Stimulated activated memory B cell treated with anti-CD40 and anti-IgM and Interleukin-4, amounts not matched to agents 10 μg/mL and 1 μg/mL and 100 μg/mL, for 72 hours (primary cell): ENCODE measurements at regions not wholly inside any gene's neighbourhood (a gene's known extent, or its start where the extent isn't known, plus 50 kb on each side); places are given as distances from the start of the nearest gene placed in this dataset.
A peak's percentile ranks its signal among the peaks of the same experiment; 100 is the strongest.
"Not testable (repeated sequence)": the region's sequence is repeated elsewhere in the genome, so short reads cannot be mapped to it uniquely, and the experiment has no call there.

Experiments
- ATAC-seq: fragments of 150-1000 bp; cut with Tn5 transposase; 2 replicates; pipeline ENCODE4 v1.10.0; 2021
- H3K27ac Mint-ChIP-seq: one replicate; pipeline ENCODE4 v1.8.0; 2022; ENCODE audit warnings: mild to moderate bottlenecking, mixed read lengths
- H3K27me3 Mint-ChIP-seq: one replicate; pipeline ENCODE4 v1.8.0; 2022; ENCODE audit warnings: mixed read lengths
- H3K36me3 Mint-ChIP-seq: one replicate; pipeline ENCODE4 v1.8.0; 2022; ENCODE audit warnings: mixed read lengths
- H3K4me1 Mint-ChIP-seq: one replicate; pipeline ENCODE4 v1.8.0; 2022; ENCODE audit warnings: mixed read lengths
- H3K4me3 Mint-ChIP-seq: one replicate; pipeline ENCODE4 v1.8.0; 2022; ENCODE audit warnings: mild to moderate bottlenecking, moderate library complexity, mixed read lengths
- H3K9me3 Mint-ChIP-seq: one replicate; pipeline ENCODE4 v1.8.0; 2022; ENCODE audit warnings: mixed read lengths

DNA sequence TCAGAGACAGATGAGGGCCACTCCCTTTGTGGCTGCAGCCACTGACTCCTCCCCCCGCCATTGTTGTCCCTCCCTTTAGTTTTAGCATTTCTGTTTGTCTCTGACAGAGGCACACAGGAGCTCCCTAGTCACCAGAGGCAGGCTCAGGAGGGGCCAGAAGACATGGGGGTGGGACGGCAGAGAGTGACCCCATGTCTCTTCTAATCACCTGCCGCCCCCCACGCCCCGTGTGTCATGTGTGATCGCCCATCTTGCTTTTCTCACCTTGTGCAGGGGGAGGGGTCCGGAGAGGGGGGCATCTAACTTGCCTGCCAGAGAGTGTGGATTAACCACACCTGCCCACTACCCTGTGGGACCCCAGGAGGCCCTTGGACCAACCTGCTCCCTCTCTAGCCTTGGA is 246.7 kb upstream of the TP53TG3C start:
- not testable (repeated sequence) for H3K36me3 Mint-ChIP-seq, H3K27ac Mint-ChIP-seq, H3K4me1 Mint-ChIP-seq, H3K4me3 Mint-ChIP-seq, ATAC-seq, H3K9me3 Mint-ChIP-seq, H3K27me3 Mint-ChIP-seq

DNA sequence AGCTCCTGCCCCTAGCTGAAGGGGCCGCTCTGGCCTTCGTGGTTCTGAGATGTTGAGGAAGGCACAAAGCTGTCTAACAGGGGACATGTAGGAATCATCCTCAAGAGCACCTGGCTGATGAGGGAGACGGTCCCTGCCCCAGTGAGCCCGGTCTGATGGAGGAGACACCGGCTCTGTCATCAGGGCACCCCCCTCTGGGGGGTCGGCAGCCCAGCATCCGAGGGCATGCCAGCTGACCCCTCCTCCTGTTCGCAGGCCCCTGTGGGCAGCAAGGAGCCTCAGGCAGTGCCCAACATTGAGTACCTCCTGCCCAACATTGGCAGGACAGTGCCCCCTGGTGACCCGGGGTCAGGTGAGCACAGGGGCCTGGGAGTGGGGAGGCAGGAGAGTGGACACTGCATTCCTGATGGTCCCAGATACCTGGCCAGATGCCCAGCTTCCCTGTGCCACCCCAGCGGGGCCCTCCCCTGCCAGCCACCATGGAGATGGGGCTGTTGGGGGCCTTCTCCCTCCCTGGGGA is 247.9 kb upstream of the TP53TG3C start:
- not testable (repeated sequence) for H3K27ac Mint-ChIP-seq, H3K4me3 Mint-ChIP-seq, H3K36me3 Mint-ChIP-seq, H3K4me1 Mint-ChIP-seq, H3K27me3 Mint-ChIP-seq, H3K9me3 Mint-ChIP-seq, ATAC-seq

DNA sequence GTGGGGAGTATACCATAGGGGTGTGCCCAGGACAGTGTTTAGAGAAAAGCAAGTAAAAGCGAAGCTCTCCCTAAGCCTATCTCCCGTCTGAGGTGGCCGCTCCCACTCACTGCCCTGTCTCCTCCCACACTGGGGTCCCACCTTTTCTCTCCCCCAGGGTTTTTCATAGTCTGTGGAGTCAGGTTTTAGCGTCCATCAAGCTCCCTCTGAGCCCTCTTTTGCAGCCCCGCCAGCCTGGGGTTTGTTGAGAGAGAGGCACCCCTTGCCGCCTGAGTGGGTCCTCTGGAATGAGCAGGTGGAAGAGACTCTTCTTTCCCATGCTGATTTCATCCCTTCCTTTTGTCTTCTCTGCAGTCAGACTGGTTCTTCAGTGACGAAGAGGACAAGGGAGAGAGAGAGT is 248.7 kb upstream of the TP53TG3C start:
- not testable (repeated sequence) for ATAC-seq

DNA sequence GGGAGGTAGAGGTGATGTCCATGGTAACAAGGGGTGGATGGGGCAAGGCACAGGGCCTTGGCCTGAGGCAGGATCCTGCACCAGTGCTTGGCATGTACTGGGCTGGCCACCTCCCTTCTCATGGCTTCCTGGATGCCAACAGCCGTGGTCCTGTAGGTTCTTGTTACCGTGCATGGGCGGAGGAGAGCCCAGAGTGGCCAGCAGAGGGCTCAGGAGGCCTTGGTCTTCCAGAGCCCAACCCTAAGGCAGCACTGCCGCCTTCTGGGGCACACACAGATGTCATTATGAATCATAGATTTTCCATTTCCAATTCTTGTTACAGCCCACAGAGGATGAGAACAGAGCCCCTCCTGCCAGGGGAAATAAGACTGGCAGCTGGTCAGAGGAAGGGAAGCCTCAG is 254.2 kb upstream of the TP53TG3C start:
- H3K9me3 Mint-ChIP-seq, H3K27ac Mint-ChIP-seq, H3K36me3 Mint-ChIP-seq, H3K27me3 Mint-ChIP-seq, H3K4me3 Mint-ChIP-seq, H3K4me1 Mint-ChIP-seq, ATAC-seq: not testable (repeated sequence)

More for the DNA sequence above, 248.7 kb upstream of the TP53TG3C start:
- H3K9me3 Mint-ChIP-seq, H3K4me3 Mint-ChIP-seq, H3K27me3 Mint-ChIP-seq, H3K27ac Mint-ChIP-seq, H3K4me1 Mint-ChIP-seq, H3K36me3 Mint-ChIP-seq: not testable (repeated sequence)

DNA sequence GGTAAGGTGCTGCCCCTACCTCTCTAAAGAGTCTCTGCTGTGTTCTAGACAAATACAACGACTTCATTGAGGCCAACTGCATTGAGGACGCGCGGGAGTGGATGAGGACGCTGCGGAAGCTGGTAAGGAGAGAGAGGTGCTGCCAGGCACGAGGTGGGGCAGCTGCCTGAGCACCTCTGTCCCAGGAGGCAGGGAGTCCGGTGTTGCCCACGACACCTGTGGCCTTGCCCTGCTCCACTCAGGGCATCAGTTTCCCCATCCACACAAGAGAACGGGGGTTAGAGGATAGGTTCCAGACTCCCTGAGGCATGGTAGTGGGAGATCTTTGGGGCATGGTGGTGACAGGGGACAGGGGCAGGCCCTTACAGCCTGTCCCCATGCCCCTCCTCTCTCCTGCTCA is 256.1 kb upstream of the TP53TG3C start:
- not testable (repeated sequence) for H3K27me3 Mint-ChIP-seq, H3K4me1 Mint-ChIP-seq, H3K36me3 Mint-ChIP-seq, H3K9me3 Mint-ChIP-seq, H3K27ac Mint-ChIP-seq, ATAC-seq, H3K4me3 Mint-ChIP-seq

DNA sequence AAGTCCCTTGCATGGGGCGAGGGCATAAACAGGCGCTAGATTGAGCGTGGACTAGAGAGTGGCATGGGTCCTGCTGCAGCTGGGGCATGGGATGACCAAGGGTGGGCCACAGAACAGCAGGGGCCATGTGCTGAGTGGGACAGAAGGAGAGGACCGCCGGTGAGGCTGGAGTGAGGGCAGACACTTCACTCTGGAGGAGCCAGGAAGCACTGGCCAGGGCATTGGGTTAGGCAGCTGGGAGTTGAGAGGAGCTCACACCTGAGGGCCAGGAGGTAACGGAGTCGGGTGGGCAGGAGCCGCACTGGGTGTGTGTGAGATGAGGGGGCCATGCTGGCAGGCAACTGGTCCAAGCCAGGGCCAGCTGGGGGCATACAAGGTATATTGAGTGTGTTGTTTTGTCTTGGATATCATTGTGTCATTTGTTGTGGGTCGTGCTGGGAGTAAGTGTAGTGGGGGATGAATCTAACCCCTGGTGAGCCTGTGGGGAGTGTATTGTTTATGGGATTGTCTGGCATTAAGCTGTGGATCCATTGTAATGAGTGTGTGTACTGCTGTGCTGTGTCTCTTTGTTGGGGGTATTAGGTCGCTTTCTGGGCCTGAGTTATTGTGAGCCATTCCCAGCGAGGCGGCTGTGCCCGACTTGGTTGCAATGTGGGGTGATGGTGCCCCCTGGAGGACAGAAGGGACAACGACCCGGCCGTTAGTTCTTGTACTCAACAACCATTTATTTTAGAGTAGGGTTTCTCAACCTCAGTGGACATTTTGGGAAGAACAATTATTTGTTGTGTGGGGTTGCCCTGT is 256.5 kb upstream of the TP53TG3 start:
- not testable (repeated sequence) for H3K27me3 Mint-ChIP-seq, H3K36me3 Mint-ChIP-seq, H3K4me1 Mint-ChIP-seq, H3K9me3 Mint-ChIP-seq, H3K4me3 Mint-ChIP-seq, H3K27ac Mint-ChIP-seq
- ATAC-seq, result peak; percentile 55

DNA sequence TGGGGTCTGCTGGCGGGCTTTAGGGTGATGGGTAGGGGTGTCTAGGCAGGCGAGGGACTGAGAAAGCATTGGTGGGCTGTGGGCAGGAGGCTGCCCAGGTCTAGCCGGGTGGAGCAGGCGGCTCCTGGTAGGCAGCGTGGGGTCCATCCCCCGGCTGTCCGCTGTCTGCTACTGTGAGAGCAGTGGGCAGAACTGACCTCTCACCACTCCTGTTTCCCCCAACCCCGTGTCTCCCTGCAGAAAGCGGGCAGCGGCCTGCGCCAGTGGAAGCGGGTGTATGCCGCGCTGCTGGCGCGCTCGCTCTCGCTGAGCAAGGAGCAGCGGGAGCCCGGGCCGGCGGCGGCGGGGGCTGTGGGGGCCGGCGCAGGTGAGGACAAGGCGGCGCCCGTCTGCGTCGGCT is 249.2 kb upstream of the TP53TG3 start:
- not testable (repeated sequence) for H3K9me3 Mint-ChIP-seq, H3K4me3 Mint-ChIP-seq, ATAC-seq, H3K36me3 Mint-ChIP-seq, H3K27me3 Mint-ChIP-seq, H3K4me1 Mint-ChIP-seq, H3K27ac Mint-ChIP-seq

DNA sequence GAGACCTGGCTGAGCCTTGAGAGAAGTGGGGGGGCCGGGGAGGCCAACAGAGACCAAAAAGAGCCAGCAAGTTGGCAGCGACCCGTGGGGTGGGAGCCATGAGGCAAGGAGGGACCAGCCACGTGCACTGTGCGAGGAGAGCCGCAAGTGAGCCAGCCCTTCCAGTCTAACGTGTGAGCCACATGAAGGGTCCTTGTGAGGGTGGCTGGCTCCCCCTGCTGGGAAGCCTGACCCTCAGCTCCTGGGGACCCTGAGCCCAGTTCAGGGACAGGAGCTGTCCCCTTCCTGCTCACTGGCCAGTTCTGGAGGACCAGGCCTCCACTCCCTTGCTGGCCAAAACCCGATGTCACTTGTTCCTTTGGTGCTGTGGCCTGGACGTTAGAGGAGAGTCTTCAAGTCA is 246.6 kb upstream of the TP53TG3 start:
- not testable (repeated sequence) for H3K4me1 Mint-ChIP-seq, H3K4me3 Mint-ChIP-seq, H3K27ac Mint-ChIP-seq

DNA sequence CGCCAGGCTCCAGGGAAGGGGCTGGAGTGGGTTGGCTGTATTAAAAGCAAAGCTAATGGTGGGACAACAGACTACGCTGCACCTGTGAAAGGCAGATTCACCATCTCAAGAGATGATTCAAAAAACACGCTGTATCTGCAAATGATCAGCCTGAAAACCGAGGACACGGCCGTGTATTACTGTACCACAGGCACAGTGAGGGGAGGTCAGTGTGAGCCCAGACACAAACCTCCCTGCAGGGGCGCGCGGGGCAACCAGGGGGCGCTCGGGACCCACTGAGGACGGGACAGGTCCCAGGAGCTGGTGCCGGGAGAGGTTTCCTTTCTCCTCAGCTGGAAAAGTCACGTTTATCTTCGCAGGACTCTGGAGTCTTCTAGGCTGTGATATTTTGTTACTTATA is 239.4 kb upstream of the TP53TG3 start:
- not testable (repeated sequence) for H3K36me3 Mint-ChIP-seq, H3K27ac Mint-ChIP-seq, H3K27me3 Mint-ChIP-seq, H3K9me3 Mint-ChIP-seq, H3K4me3 Mint-ChIP-seq, ATAC-seq, H3K4me1 Mint-ChIP-seq

More for the DNA sequence above, 246.6 kb upstream of the TP53TG3 start:
- H3K27me3 Mint-ChIP-seq, H3K36me3 Mint-ChIP-seq, H3K9me3 Mint-ChIP-seq, ATAC-seq: not testable (repeated sequence)

DNA sequence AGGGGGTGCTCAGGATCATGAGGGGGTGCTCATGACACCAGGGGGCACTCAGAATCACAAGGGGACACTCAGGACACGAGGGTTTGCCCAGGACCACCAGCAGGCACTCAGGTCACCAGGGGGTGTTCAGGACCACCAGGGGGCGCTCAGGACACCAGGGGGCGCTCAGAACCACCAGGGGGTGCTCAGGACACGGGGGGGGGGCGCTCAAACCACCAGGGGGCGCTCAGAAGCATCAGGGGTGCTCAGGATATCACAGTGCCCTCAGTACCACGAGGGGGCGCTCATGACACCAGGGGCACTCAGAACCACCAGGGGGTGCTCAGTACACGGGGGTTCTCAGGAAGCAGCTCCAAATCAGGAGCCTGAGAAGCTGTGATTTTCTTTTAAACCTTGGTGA is 221.8 kb upstream of the TP53TG3 start:
- not testable (repeated sequence) for H3K36me3 Mint-ChIP-seq, H3K4me1 Mint-ChIP-seq, ATAC-seq, H3K9me3 Mint-ChIP-seq, H3K27ac Mint-ChIP-seq, H3K4me3 Mint-ChIP-seq
- peaks cover 14% of the 10 kb centered on the region for H3K27me3 Mint-ChIP-seq

DNA sequence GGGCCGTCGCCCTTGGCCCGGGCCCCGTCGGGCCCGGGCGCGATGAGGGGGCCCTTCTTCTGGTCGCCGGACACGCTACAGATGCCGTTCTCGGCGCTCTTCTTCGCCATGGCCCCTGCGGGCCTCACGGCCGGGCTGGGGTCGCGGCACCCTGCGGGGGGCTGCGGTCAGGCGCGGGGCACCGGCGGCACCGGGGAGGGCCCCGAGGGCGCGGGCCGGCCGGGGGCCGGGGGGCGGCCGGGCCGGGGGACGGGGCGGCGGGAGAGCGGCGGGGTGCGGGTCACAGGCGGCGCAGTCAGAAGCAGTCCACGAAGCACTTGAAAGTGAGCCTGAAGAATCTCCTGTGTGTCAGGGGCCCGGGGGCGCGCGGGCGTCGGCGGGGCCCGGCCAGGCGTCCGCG is 209.4 kb upstream of the TP53TG3 start:
- not testable (repeated sequence) for H3K9me3 Mint-ChIP-seq, H3K4me3 Mint-ChIP-seq, H3K27me3 Mint-ChIP-seq, H3K27ac Mint-ChIP-seq, H3K4me1 Mint-ChIP-seq, H3K36me3 Mint-ChIP-seq
- ATAC-seq, result peak; percentile 54

DNA sequence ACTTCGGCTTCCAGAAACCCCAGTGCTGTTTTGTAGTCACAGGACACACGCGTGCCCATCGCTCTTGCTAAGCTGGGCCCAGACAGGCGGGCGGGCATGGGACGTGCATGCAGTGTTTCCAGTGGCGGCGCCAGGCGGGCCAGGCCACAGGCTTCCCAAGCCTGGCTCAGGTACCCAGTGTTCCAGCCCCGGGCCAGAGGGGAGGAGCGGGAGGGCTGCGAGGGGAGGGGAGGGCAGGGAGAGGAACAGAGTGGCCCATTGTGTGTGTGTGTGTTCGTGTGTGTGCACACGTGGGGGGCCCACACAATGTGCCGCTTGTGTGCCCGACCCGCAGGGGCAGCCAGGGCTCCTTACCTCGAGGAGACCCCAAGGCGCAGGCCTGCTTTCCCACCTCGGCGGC is 208.6 kb upstream of the TP53TG3 start:
- H3K4me1 Mint-ChIP-seq, H3K4me3 Mint-ChIP-seq, H3K36me3 Mint-ChIP-seq, H3K27ac Mint-ChIP-seq, ATAC-seq, H3K9me3 Mint-ChIP-seq, H3K27me3 Mint-ChIP-seq: not testable (repeated sequence)

DNA sequence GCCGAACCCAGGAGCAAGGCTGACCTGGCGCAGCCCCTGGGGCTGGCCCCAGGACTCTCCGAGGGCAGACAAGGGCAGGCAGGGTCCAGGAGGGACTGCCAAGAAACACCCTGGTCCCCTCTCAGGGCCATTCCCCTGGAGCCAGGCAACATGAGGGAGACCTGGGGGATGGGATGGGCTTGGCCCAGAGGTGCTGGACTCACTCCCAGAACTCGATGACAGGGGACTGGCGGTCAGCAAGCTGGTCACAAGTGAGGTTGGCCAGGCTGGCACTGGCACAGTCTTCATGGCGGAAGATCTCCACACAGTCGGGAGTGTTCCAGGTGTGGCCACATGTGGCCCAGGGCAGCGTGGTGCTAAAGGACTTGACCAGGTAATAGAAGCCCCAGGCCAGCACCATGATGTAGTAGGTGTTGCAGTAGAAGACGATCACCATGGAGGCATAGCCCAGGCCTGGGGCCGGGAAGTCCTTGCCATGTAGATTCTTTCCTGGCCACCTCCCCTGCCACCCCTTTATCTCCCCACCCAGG is 206.4 kb upstream of the TP53TG3 start:
- H3K36me3 Mint-ChIP-seq, H3K27me3 Mint-ChIP-seq, H3K27ac Mint-ChIP-seq, H3K4me3 Mint-ChIP-seq, H3K9me3 Mint-ChIP-seq, ATAC-seq, H3K4me1 Mint-ChIP-seq: not testable (repeated sequence)

DNA sequence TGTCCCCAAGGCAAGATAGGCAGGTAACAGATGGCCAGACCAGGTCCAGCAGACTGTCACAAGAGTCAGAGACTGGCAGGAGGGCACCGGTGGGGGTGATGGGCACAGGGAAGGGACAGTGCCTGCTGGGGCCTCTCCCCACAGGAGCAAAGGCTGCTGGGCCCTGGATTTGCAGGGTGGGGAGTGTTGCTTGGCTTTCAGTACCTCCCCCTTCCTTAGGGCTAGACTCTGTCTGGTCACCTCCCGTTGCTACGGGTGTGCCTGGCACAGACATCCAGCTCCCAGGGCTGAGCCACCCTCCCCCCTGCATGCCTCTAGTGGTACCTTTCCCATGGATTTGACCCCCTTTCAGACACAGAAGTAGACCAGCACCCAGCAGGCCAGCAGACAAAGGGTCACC is 205.7 kb upstream of the TP53TG3 start:
- H3K9me3 Mint-ChIP-seq, H3K4me3 Mint-ChIP-seq, ATAC-seq, H3K36me3 Mint-ChIP-seq, H3K4me1 Mint-ChIP-seq, H3K27me3 Mint-ChIP-seq, H3K27ac Mint-ChIP-seq: not testable (repeated sequence)

DNA sequence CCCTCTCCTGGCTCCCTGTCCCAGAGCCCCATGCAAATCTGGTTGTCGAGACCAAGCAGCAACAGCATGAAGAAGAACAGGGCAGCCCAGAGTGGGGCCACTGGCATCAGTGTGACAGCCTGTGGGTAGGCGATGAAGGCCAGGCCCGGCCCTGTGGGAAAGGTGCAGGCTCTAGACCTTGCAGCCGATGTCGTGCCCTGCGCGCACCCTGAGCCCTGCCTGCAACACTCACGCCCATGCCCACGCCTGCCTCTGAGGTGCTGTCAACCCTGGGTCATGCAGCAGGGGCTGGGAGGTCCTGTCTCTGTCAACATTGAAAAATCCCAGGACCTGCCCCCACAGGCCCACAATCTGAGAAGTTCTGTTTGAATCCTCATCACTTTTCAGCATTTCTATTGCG is 204.0 kb upstream of the TP53TG3 start:
- ATAC-seq, H3K27me3 Mint-ChIP-seq, H3K9me3 Mint-ChIP-seq, H3K27ac Mint-ChIP-seq, H3K4me1 Mint-ChIP-seq, H3K36me3 Mint-ChIP-seq, H3K4me3 Mint-ChIP-seq: not testable (repeated sequence)

DNA sequence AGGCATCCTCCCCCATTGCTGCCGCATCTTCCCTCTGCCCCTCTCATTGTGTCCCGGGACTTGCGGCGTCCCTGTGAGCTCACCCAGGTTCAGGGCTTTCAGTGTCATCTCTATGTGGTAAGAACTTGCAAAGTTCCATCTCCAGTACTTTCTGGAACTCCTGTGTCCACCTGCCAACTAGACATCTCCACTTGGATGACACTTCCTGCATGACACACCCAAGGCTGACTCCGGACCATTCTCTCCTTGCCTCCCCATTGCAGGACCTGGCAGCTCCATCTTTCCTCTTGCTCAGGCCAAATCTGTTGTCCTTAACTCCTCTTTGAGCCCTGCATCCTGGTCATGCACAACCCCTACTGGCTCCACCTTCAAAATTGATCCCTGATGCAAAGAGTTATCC is 200.8 kb upstream of the TP53TG3 start:
- not testable (repeated sequence) for H3K36me3 Mint-ChIP-seq, H3K9me3 Mint-ChIP-seq, ATAC-seq, H3K4me3 Mint-ChIP-seq, H3K4me1 Mint-ChIP-seq, H3K27me3 Mint-ChIP-seq, H3K27ac Mint-ChIP-seq
